ENCODE measurements at regions not wholly inside any gene's neighbourhood (a gene's known extent, or its start where the extent isn't known, plus 50 kb on each side); places are given as distances from the start of the nearest gene placed in this dataset.

DNA sequence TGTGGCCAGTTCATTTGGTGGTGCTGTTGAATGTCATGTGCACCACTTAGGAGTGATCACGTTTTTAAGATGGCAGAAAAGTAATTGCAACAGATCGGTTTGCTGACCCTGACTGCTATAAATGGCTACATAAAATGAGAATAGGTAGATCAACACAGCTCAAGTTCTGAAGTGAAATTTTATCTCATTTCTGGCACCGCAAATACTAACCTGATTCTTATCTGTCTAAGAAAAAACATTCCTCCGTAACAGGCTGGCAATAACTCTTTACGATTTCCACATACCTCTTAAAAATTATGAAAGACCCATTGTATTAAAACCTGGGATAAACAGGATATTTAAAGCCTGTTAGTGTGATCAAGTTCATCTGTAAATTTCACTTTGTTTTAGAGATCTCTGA lies 387.5 kb downstream of the PDGFC start:
- H3K9me1 ChIP-seq (replicated peaks; ENCODE audit: control insufficient read depth, extremely low read depth, insufficient read depth, low read length): no peaks in the 10 kb centered on the region
- H3K79me2 ChIP-seq (ENCODE audit: control insufficient read depth, insufficient read depth, low read length): no peaks in the 10 kb centered on the region
- no TSS peak for BruUV-seq (replicated peaks)
- no peaks in the 10 kb centered on the region for H3K36me3 ChIP-seq (ENCODE audit: control insufficient read depth in 2 of 2, extremely low read depth in 1 of 2, insufficient read depth in 2 of 2, low read length in 2 of 2)
- DNase-seq (ENCODE audit: low read depth, low spot score): peak; percentile 23
- dilution Hi-C loops (cut with MboI; ENCODE audit: extremely low pct_ligation_motif_present, low sequenced_read_pairs) (no loop called here), intact Hi-C loops (cut with micrococcal nuclease) (no loop called here)
- H3K9ac ChIP-seq (replicated peaks; ENCODE audit: extremely low read depth, insufficient read depth, low read length): no peak overlapping the region
- no peak for FAIRE-seq
- H2AFZ ChIP-seq (ENCODE audit: low read depth, low read length): no peak overlapping the region
- no peak overlapping the region for H3K27ac ChIP-seq (ENCODE audit: insufficient read depth, low read depth, low read length)
- no peaks in the 10 kb centered on the region for H3K27me3 ChIP-seq (ENCODE audit: control insufficient read depth in 2 of 2, insufficient read depth in 2 of 2, low read length in 2 of 2)
- no peak for TF ChIP-seq GATA2 (IDR thresholded peaks at IDR 0.05; ENCODE audit: insufficient read depth, insufficient read length, low read depth, low read length)
- TF ChIP-seq JUN (IDR thresholded peaks at IDR 0.05; ENCODE audit: borderline replicate concordance, insufficient read depth, insufficient read length, low read depth): no peak
- TF ChIP-seq, protein P1, sequence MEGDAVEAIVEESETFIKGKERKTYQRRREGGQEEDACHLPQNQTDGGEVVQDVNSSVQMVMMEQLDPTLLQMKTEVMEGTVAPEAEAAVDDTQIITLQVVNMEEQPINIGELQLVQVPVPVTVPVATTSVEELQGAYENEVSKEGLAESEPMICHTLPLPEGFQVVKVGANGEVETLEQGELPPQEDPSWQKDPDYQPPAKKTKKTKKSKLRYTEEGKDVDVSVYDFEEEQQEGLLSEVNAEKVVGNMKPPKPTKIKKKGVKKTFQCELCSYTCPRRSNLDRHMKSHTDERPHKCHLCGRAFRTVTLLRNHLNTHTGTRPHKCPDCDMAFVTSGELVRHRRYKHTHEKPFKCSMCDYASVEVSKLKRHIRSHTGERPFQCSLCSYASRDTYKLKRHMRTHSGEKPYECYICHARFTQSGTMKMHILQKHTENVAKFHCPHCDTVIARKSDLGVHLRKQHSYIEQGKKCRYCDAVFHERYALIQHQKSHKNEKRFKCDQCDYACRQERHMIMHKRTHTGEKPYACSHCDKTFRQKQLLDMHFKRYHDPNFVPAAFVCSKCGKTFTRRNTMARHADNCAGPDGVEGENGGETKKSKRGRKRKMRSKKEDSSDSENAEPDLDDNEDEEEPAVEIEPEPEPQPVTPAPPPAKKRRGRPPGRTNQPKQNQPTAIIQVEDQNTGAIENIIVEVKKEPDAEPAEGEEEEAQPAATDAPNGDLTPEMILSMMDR (IDR thresholded peaks at IDR 0.05; ENCODE audit: extremely low read depth in 1 of 2, insufficient read depth in 1 of 2, low read depth in 1 of 2, low read length in 2 of 2): no peak
- no peak for TF ChIP-seq MYC (IDR thresholded peaks at IDR 0.05; ENCODE audit: low read depth, low read length)
- TF ChIP-seq POLR2A (IDR thresholded peaks at IDR 0.05; ENCODE audit: low read depth, low read length): no peak
- TF ChIP-seq, protein P2, sequence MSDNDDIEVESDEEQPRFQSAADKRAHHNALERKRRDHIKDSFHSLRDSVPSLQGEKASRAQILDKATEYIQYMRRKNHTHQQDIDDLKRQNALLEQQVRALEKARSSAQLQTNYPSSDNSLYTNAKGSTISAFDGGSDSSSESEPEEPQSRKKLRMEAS (IDR thresholded peaks at IDR 0.05; ENCODE audit: insufficient read depth, insufficient read length): no peak
- no peak for TF ChIP-seq POLR2AphosphoS5 (IDR thresholded peaks at IDR 0.05; ENCODE audit: insufficient read depth, low read depth, low read length)
- no peak for TF ChIP-seq FOS (IDR thresholded peaks at IDR 0.05; ENCODE audit: borderline replicate concordance, insufficient read depth, low read length)
- no peak for TF ChIP-seq EZH2 (IDR thresholded peaks at IDR 0.05; ENCODE audit: borderline replicate concordance, low read depth, low read length, severe bottlenecking)
- H3K4me1 ChIP-seq (ENCODE audit: control insufficient read depth, extremely low read depth, insufficient read depth, low read length): peaks cover 9% of the 10 kb centered on the region
- H4K20me1 ChIP-seq (replicated peaks; ENCODE audit: control insufficient read depth, extremely low read depth, insufficient read depth, low read length): no peaks in the 10 kb centered on the region
- no peak overlapping the region for H3K4me2 ChIP-seq (ENCODE audit: insufficient read depth, low read length)
- CTCF ChIA-PET: interaction anchor here (2.3 kb wide), 1 partner anchor 109 kb away, joined by 6 read pairs; no protein-coding TSS in a partner anchor
- POLR2A ChIA-PET: no interaction called here
- H3K9me3 ChIP-seq (replicated peaks; ENCODE audit: control insufficient read depth, insufficient read depth, low read length): no peaks in the 10 kb centered on the region
- H3K4me3 ChIP-seq (replicated peaks in 1 of 3; ENCODE audit: insufficient read depth in 1 of 3, low read depth in 1 of 3, low read length in 3 of 3): no peak overlapping the region

Measured in endothelial cell of umbilical vein (primary cell).